Muscle layer of duodenum (tissue), 2 donors: ENCODE measurements at regions not wholly inside any gene's neighbourhood (a gene's known extent, or its start where the extent isn't known, plus 50 kb on each side); places are given as distances from the start of the nearest gene placed in this dataset.

ENCODE experiments used
- H3K27ac ChIP-seq: one replicate; pipeline ENCODE4 v1.7.0; 2013; ENCODE audit warnings: mild to moderate bottlenecking, low read length
- H3K27me3 ChIP-seq: one replicate; pipeline ENCODE4 v1.7.0; 2013; ENCODE audit warnings: low read depth, mild to moderate bottlenecking, control low read depth, low read length
- H3K36me3 ChIP-seq, 2 donors: one replicate each; pipeline ENCODE4 v1.7.0; 2013; ENCODE audit warnings: low read length in 2 of 2, control low read depth in 1 of 2, mild to moderate bottlenecking in 1 of 2; ENCODE audit not compliant: insufficient read depth in 2 of 2, control insufficient read depth in 1 of 2
- H3K4me1 ChIP-seq, 2 donors: one replicate each; pipeline ENCODE4 v1.7.0; 2013; ENCODE audit warnings: low read length in 2 of 2, mild to moderate bottlenecking in 2 of 2, control low read depth in 1 of 2, moderate library complexity in 1 of 2; ENCODE audit not compliant: insufficient read depth in 2 of 2, control insufficient read depth in 1 of 2
- H3K4me3 ChIP-seq, 2 donors: one replicate each; pipeline ENCODE4 v1.7.0; 2013; ENCODE audit warnings: low read length in 2 of 2, low read depth in 1 of 2, mild to moderate bottlenecking in 1 of 2
- H3K9me3 ChIP-seq, 2 donors: one replicate each; pipeline ENCODE4 v1.7.0; 2013; ENCODE audit warnings: low read length in 2 of 2, control low read depth in 1 of 2, mild to moderate bottlenecking in 1 of 2; ENCODE audit not compliant: control insufficient read depth in 1 of 2
- donor health status: healthy.

DNA sequence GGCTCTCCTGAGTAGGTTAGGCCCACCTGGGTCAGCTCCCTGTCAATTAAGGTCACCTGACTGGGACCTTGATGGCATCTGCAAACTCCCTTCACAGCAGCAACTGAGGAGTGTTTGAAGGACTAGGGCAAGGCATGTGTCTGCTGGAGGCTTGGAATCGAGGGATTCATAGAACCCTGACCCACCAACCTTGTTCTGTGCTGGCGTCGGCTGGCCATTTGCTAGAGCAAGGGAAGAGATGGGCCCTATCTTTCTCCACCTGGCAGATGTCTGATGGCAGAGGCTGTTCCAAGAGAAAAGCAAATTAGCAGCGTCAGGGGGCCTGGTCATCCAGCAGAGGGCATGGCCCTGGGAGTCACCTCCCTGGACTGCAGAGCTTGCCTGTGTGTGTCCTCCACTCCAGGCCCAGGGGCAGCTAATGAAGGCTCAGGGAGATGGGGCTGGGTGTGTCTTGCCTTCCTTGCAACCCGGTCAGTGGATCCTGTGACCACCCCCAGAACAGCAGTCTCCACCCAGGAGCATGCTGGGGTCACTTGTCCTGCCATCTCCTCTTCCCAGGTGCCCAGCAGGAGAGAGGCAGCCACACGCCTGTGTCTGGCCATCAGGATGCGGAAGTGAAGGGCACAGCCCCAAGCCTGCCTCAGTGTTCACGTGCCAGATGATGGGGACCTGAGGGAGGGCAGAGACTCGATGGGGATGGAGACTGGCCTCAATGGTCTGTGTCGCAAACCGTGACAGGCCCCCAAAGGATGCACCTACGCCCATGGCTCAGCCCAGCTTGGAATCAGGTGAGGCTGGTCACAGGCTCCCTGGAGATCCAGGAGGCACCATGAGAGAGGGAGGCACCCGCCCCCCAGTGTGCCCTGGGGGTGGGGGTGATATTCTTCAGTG, 53.9 kb downstream of the BARX1 start:
- H3K4me1 ChIP-seq: no peaks in the 10 kb centered on the region
- no peaks in the 10 kb centered on the region for H3K27me3 ChIP-seq
- H3K27ac ChIP-seq: no peak overlapping the region
- H3K4me3 ChIP-seq: no peak overlapping the region
- H3K9me3 ChIP-seq: no peaks in the 10 kb centered on the region
- H3K36me3 ChIP-seq: no peaks in the 10 kb centered on the region

DNA sequence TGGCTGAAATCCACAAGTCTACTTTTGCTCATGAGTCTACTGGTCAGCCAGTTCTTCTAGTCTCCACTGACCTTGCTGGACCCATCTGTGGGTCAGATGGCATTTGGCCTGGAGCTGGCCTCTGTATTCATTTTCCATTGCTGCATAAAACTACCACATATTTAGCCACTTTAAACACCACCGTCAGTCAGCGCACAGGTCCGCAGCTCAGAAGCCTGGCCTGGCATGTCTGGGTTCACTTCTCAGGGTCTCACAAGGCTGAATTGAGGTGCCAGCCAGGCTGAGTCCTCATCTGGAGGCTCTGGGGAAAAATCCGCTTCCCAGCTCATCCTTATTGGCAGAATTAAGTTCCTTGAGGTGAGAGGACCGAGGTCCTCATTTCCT, 54.7 kb downstream of the BARX1 start:
- Histone ChIP-seq H3K4me1 (no peaks in the 10 kb centered on the region), H3K36me3 (no peaks in the 10 kb centered on the region), H3K4me3 (no peak overlapping the region), H3K27me3 (no peaks in the 10 kb centered on the region), H3K9me3 (no peaks in the 10 kb centered on the region), H3K27ac (no peak overlapping the region)

DNA sequence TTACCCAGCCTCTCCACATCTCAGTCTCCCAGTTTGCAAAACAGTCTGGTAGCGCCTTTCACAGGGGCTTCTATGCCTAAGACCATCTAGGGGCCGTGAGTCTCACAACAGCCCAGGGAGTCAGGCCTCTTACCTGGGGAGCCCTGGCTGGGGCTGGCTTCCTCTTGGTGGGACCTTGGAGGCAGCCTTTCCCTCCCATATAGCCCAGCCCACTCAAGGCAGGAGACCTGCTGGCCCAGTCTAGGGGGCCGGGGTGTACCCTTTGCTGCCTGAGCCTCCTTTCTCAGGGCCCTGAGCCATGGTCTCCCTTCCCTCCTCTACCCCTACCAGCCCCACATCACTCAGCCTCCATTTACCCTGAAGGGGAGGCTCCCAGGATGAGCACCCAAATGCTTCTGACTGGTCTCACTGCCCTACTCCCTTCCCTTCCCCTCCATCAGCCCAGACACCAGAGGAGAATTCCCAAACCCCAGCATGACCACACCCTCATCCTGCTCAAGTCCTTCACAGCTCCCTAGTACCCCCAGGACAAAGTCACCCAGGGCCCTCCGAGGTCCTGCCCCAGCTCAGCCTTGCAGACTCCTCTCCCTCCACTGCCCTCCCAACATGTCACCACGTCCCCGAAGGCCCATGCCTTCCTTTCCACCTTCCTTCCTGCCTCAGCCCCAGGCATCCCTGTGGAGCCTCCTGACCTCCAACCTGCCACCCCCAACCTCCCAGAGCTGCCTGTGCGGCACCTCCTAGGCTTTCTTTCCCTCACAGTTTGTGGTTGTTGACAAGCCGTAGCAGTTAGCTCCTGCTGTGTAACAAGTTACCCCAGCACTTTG, 55.3 kb downstream of the BARX1 start:
- H3K4me1 ChIP-seq: no peaks in the 10 kb centered on the region
- no peaks in the 10 kb centered on the region for H3K27me3 ChIP-seq
- H3K36me3 ChIP-seq: no peaks in the 10 kb centered on the region
- H3K4me3 ChIP-seq: no peak overlapping the region
- H3K27ac ChIP-seq: no peak overlapping the region
- H3K9me3 ChIP-seq: no peaks in the 10 kb centered on the region

DNA sequence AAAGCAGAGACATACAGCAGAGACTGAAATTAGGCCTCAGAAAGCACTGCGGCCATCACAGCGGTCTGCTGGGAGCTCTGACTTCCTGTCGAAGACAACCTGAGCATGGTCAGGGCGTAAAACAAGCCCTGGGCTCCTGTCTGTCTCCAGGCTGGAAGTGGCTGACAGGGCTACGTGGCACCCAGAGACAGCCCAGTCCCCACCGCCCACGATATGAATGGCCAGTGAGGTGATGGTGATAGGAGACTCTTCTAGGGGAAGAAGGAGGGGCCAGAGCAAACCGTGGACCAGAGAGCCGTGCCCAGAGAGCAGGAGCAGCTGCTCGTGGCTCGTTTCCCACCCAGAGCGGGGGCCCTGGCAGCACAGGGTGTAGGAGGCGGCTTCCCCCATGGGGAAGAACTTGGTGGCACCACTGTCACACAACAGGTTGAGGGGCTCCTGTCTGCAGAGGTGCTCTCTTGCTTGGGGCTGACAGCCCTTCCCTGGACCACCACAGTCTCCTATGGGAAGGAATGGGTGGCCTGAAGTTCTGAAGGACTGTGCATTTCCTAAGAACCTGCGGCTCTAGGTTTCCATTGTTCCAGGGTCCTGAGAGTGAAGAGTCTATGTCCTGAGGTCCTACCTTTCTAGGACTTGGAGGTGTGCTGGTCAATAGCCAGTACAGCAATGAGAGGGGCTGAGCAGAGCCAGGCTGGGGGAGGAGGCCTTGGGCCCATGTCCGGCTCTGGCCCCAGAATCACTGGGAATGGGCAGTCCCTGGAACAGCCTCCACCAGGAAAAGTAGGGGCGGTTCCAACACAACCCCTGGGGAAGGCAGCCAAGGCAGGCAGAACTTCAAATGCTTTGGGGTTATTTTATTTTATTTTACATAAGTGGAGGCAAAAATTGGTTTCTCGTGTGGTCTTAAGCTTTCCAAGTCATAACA, 56.4 kb downstream of the BARX1 start:
- Histone ChIP-seq H3K4me1 (no peaks in the 10 kb centered on the region), H3K4me3 (no peak overlapping the region), H3K36me3 (no peaks in the 10 kb centered on the region), H3K27me3 (no peaks in the 10 kb centered on the region), H3K27ac (no peak overlapping the region), H3K9me3 (no peaks in the 10 kb centered on the region)

DNA sequence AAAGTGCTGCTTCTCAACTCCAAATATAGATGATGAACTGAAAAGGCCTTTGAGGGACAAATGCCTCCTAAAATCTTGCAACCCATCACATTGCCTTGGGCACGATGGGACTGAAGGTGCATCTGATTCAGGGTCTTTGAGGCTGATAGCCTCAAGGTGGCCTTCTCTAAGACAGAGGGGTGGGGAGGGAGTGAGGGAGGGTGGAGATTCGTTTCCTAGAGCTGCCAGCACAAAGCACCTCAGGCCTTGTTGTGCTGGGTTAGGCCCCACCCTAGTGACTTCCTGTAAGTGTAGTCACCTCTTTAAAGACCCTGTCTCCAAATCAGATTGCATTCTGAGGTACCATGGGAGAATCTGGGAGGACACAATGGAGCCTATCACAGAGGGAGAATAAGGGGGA, 57.1 kb downstream of the BARX1 start:
- no peak overlapping the region for H3K27ac ChIP-seq
- H3K27me3 ChIP-seq: no peaks in the 10 kb centered on the region
- H3K9me3 ChIP-seq: no peaks in the 10 kb centered on the region
- H3K4me1 ChIP-seq: no peaks in the 10 kb centered on the region
- H3K36me3 ChIP-seq: no peaks in the 10 kb centered on the region
- H3K4me3 ChIP-seq: no peak overlapping the region

DNA sequence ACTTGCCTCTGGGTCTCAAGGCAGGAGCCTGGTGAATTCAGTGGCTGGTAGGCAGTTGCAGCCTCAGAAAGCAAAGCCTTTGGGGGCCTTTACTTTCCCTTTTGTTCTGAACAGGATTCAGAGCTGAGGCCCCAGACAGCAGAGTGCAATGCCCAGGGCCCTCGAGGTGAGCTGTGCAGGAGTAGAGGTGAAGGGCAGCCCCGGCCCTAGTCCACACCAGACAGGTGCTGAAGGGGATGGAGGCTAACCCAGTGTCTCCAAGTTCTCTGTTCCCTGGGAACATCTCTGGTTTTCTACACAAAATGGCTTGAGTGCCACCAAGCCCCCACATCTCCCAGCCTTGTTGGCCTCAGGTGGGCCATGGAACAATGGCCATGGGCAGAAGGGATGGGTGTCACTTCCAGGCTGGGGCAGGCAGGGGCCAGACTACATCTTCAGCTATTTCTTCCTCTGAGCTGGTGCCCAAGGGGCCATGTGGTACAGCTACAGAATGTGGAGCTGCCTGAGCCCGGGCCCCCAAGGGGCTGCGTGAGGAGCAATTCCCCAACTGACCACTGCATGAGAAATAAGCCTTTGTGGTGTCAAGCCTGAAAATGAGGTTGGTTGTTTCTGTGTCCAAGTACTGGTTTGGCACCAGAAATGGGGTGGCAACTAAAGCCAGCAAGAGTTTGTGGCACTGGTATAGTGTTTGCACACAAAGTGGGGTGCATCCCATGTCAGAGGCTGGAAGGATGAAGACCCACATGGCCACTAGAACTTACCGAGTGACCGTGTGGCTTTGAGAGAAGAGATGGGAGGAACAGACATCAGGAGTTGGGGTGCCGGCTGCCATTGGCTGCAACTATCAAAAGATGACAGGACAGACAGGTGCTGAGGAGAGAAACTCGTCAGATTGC, 57.8 kb downstream of the BARX1 start:
- peaks cover 1 to 4% of the 10 kb centered on the region in 2 donors for H3K9me3 ChIP-seq
- H3K27ac ChIP-seq: no peak overlapping the region
- no peaks in the 10 kb centered on the region for H3K27me3 ChIP-seq
- H3K4me1 ChIP-seq: no peaks in the 10 kb centered on the region
- no peaks in the 10 kb centered on the region for H3K36me3 ChIP-seq
- no peak overlapping the region for H3K4me3 ChIP-seq

DNA sequence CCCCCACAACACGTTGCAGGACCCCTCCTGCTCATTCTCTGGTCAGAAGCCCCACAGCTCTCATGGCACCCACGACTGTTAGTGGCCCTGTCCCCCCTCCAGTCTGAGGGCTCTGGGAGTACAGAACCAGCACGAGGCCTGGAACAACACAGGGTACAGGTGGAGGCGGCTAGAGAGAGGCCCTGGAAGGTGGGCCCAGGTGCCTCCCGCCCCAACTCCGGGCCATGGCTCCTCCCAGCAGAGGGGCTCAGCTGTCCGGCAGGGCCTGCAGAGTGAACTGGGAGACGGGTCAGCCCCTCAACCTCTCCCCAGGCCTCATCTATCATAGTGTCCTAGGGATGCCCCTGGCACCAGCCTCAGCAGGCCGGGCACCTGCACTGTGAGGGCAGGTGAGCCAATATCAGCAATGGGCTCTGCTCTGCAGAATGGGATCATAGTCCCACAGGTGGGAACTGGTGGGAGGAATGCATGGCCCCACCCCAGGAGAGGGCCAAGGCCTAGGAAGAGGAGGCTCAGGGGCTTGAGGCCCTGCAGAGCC, 58.6 kb downstream of the BARX1 start:
- no peak overlapping the region for H3K27ac ChIP-seq
- H3K4me3 ChIP-seq: no peak overlapping the region
- H3K4me1 ChIP-seq: no peaks in the 10 kb centered on the region
- H3K27me3 ChIP-seq: no peaks in the 10 kb centered on the region
- H3K9me3 ChIP-seq: peaks cover 4 to 8% of the 10 kb centered on the region in 2 donors
- no peaks in the 10 kb centered on the region for H3K36me3 ChIP-seq

DNA sequence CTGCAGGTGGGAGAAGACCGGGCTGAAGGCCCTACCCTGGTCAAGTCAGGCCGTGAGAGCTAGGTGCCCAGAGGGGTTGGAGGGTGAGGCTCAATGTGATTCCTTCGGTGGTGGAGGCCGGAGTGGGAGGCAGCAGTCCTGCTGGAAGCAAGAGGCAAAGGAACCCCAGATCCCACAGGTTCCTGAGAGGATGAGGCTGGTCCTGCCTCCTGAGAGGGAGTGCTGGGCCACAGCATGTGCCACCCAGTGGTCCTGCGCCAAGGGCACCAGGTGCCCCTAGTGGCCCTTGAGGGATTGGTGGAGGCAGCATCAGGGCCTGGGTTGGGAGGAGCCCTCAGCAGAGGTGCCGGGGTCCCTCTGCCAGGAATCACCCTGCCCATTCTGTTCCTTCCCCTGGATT, 59.1 kb downstream of the BARX1 start:
- H3K27me3 ChIP-seq: no peaks in the 10 kb centered on the region
- peaks cover 4 to 8% of the 10 kb centered on the region in 2 donors for H3K9me3 ChIP-seq
- H3K36me3 ChIP-seq: no peaks in the 10 kb centered on the region
- no peak overlapping the region for H3K27ac ChIP-seq
- H3K4me1 ChIP-seq: no peaks in the 10 kb centered on the region
- no peak overlapping the region for H3K4me3 ChIP-seq

DNA sequence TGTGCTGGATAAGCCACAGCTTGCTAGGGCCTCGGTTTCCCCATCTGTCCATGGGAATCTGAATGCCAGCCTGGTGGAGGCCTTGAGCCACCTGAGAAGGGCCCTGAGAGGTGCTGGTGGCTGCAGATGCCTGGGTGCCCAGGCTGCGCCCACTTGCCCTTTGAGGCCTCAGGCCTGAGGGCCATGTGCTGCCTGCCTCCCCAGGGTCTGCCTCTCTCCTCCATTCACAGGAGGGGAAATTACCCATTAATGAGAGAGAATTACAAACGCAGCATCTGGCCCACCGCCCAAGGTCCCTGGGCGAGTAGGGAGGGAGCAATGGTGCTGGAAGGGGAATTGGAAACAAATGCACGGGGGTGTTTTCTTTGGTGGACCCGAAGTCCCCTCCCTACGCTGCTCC, 59.6 kb downstream of the BARX1 start:
- Histone ChIP-seq H3K4me3 (no peak overlapping the region), H3K9me3 (peaks cover 4 to 8% of the 10 kb centered on the region in 2 donors), H3K27me3 (no peaks in the 10 kb centered on the region), H3K36me3 (no peaks in the 10 kb centered on the region), H3K27ac (no peak overlapping the region), H3K4me1 (no peaks in the 10 kb centered on the region)

DNA sequence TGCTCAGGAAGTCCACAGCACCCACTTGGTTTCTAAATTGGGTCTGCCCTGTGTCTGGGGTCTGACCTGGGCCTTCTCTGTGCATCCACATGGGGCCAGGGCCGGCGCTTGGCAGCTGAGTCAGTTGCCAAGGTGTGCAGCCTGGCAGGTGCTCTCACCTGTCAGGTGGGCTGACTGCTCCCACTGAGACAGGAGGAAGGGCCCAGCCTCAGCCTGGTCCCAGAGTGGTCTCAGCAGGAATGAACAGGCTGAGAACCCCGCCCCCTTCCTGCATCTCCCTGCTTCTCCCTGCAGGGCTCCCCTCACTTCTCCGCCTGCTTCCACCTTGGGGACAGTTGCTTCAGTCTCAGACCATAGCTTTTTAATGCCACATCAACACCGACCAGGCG, 60.5 kb downstream of the BARX1 start:
- Histone ChIP-seq H3K4me3 (no peak overlapping the region), H3K4me1 (no peaks in the 10 kb centered on the region), H3K27ac (no peak overlapping the region), H3K27me3 (no peaks in the 10 kb centered on the region), H3K36me3 (no peaks in the 10 kb centered on the region), H3K9me3 (peaks cover 4 to 8% of the 10 kb centered on the region in 2 donors)
